Neural crest cell (in vitro differentiated cells): ENCODE measurements at regions not wholly inside any gene's neighbourhood (a gene's known extent, or its start where the extent isn't known, plus 50 kb on each side); places are given as distances from the start of the nearest gene placed in this dataset.

Experiments
- DNase-seq: peaks from one replicate; pipeline ENCODE4 v3.0.0; 2021; ENCODE audit warnings: low read depth, mixed read lengths, low spot score
- H3K27ac Mint-ChIP-seq: one replicate; pipeline ENCODE4 v1.8.0; 2021; ENCODE audit warnings: mild to moderate bottlenecking, mixed read lengths; ENCODE audit not compliant: unreplicated experiment
- H3K27me3 Mint-ChIP-seq: 2 replicates; pipeline ENCODE4 v1.8.0; 2021; ENCODE audit warnings: low read depth, mild to moderate bottlenecking, mixed read lengths
- H3K36me3 Mint-ChIP-seq: 2 replicates; pipeline ENCODE4 v1.8.0; 2021; ENCODE audit warnings: low read depth, mild to moderate bottlenecking, mixed read lengths
- H3K4me1 Mint-ChIP-seq: 2 replicates; pipeline ENCODE4 v1.8.0; 2021; ENCODE audit warnings: mixed read lengths
- H3K4me3 Mint-ChIP-seq: one replicate; pipeline ENCODE4 v1.8.0; 2021; ENCODE audit warnings: mild to moderate bottlenecking, mixed read lengths
- H3K9me3 Mint-ChIP-seq: 2 replicates; pipeline ENCODE4 v1.8.0; 2021; ENCODE audit warnings: mixed read lengths
- TF ChIP-seq, protein P1 (sequence below): fragments of 200-600 bp; sonication (generic); conservative IDR thresholded peaks from 2 replicates; pipeline ENCODE4 v1.5.0; 2021; ENCODE audit warnings: antibody characterized with exemption, mild to moderate bottlenecking

DNA sequence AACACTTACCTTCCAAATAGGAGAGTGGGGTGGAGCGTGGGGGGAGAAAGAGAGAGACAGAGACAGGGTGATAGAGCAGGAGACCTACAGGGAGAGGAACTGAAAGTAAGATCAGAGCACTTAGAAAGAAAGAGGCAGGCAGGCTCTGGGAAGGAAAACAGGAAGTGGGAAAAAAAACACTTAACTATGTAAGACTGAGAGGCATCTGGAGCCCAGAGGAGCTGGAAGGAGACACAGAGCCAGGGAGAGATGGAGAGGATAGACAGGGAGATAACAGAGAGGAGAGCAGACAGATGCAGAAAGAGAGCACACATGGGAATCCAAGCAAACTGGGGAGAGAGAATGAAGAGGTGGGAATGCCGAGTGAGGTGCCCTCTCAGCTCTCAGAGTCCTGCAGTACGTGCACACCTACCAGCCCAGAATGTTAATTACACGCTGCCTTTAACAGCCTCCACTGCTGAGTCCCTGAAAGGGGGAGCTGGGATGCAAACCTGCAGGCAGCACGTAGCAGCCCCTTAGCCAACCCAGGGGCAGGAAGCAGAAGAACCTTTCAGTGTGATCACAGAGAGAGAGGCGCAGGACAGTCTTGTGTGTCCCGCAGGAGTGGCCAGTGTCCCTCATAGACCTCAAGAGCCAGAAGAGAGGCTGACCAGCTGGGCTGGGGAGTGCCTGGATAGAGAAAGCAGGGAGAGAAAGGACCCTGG, 132.7 kb upstream of the LRFN2 start:
- Mint-ChIP-seq H3K27ac (peak overlapping the region; percentile 88), H3K9me3 (no peaks in the 10 kb centered on the region), H3K27me3 (no peaks in the 10 kb centered on the region), H3K4me1 (peaks cover 68% of the 10 kb centered on the region), H3K4me3 (peak overlapping the region; percentile 27), H3K36me3 (no peaks in the 10 kb centered on the region)
- TF ChIP-seq, protein P1, sequence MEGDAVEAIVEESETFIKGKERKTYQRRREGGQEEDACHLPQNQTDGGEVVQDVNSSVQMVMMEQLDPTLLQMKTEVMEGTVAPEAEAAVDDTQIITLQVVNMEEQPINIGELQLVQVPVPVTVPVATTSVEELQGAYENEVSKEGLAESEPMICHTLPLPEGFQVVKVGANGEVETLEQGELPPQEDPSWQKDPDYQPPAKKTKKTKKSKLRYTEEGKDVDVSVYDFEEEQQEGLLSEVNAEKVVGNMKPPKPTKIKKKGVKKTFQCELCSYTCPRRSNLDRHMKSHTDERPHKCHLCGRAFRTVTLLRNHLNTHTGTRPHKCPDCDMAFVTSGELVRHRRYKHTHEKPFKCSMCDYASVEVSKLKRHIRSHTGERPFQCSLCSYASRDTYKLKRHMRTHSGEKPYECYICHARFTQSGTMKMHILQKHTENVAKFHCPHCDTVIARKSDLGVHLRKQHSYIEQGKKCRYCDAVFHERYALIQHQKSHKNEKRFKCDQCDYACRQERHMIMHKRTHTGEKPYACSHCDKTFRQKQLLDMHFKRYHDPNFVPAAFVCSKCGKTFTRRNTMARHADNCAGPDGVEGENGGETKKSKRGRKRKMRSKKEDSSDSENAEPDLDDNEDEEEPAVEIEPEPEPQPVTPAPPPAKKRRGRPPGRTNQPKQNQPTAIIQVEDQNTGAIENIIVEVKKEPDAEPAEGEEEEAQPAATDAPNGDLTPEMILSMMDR = no peak
- DNase-seq = no peak

- Mint-ChIP-seq H3K36me3 (no peaks in the 10 kb centered on the region), H3K4me3 (no peak overlapping the region), H3K4me1 (peaks cover 56% of the 10 kb centered on the region), H3K27ac (no peak overlapping the region), H3K9me3 (no peaks in the 10 kb centered on the region), H3K27me3 (no peaks in the 10 kb centered on the region)
- TF ChIP-seq, protein P1 = no peak
- DNase-seq = no peak
Observed at GRCh38 chr6:40718401-40718800, 131.2 kb upstream of the LRFN2 start.

- H3K9me3 Mint-ChIP-seq = no peaks in the 10 kb centered on the region
- H3K36me3 Mint-ChIP-seq = no peaks in the 10 kb centered on the region
- no peak overlapping the region for H3K4me3 Mint-ChIP-seq
- no peaks in the 10 kb centered on the region for H3K27me3 Mint-ChIP-seq
- H3K4me1 Mint-ChIP-seq = peaks cover 49% of the 10 kb centered on the region
- no peak for DNase-seq
- TF ChIP-seq, protein P1 = no peak
- H3K27ac Mint-ChIP-seq = no peak overlapping the region
Observed at GRCh38 chr6:40717411-40718057, 130.4 kb upstream of the LRFN2 start.

GRCh38 chr6:40715570-40716403, 128.6 kb upstream of the LRFN2 start:
- no peak for DNase-seq
- H3K4me1 Mint-ChIP-seq = peaks cover 32% of the 10 kb centered on the region
- TF ChIP-seq, protein P1 = no peak
- H3K27ac Mint-ChIP-seq = no peak overlapping the region
- H3K27me3 Mint-ChIP-seq = no peaks in the 10 kb centered on the region
- H3K4me3 Mint-ChIP-seq = no peak overlapping the region
- H3K36me3 Mint-ChIP-seq = no peaks in the 10 kb centered on the region
- H3K9me3 Mint-ChIP-seq = no peaks in the 10 kb centered on the region

- Mint-ChIP-seq H3K27me3 (no peaks in the 10 kb centered on the region), H3K9me3 (no peaks in the 10 kb centered on the region), H3K36me3 (no peaks in the 10 kb centered on the region), H3K27ac (no peak overlapping the region), H3K4me3 (no peak overlapping the region), H3K4me1 (peaks cover 23% of the 10 kb centered on the region)
- no peak for DNase-seq
- TF ChIP-seq, protein P1 = no peak
Observed at GRCh38 chr6:40714576-40715564, 127.7 kb upstream of the LRFN2 start.
